DOHH2 (cell line): ENCODE measurements at regions not wholly inside any gene's neighbourhood (a gene's known extent, or its start where the extent isn't known, plus 50 kb on each side); places are given as distances from the start of the nearest gene placed in this dataset.

Source experiments
- H3F3A ChIP-seq: fragments of 200-600 bp; sonication (generic), shearing (Covaris generic); 2 replicates; pipeline ENCODE4 v1.6.0; 2016; ENCODE audit warnings: antibody characterized with exemption, mild to moderate bottlenecking; ENCODE audit not compliant: control insufficient read depth, insufficient read depth
- H3K27ac ChIP-seq: fragments of 200-600 bp; sonication (generic); 2 replicates; pipeline ENCODE4 v1.5.1; 2014; ENCODE audit warnings: low read depth, mild to moderate bottlenecking, low read length, moderate library complexity
- H3K27me3 ChIP-seq: fragments of 200-600 bp; sonication (generic); 2 replicates; pipeline ENCODE4 v1.6.1; 2014; ENCODE audit warnings: mild to moderate bottlenecking, low read length, mixed read lengths; ENCODE audit not compliant: control insufficient read depth
- H3K36me3 ChIP-seq: fragments of 200-600 bp; sonication (generic); 2 replicates; pipeline ENCODE4 v1.6.1; 2014; ENCODE audit warnings: mild to moderate bottlenecking, low read length, moderate library complexity, mixed read lengths; ENCODE audit not compliant: control insufficient read depth
- H3K4me1 ChIP-seq: fragments of 200-600 bp; sonication (generic); 2 replicates; pipeline ENCODE4 v1.6.1; 2014; ENCODE audit warnings: mild to moderate bottlenecking, low read length, mixed read lengths; ENCODE audit not compliant: control insufficient read depth
- H3K4me2 ChIP-seq: fragments of 200-600 bp; sonication (generic); 2 replicates; pipeline ENCODE4 v1.6.0; 2014; ENCODE audit warnings: mild to moderate bottlenecking, low read length, moderate library complexity
- H3K4me3 ChIP-seq: fragments of 200-600 bp; sonication (generic); 2 replicates; pipeline ENCODE4 v1.5.1; 2014; ENCODE audit warnings: mild to moderate bottlenecking, low read length, mixed read lengths
- H3K79me2 ChIP-seq: fragments of 200-600 bp; sonication (generic); 2 replicates; pipeline ENCODE4 v1.6.1; 2014; ENCODE audit warnings: mild to moderate bottlenecking, low read length, mixed read lengths; ENCODE audit not compliant: control insufficient read depth
- H3K9me2 ChIP-seq: fragments of 200-600 bp; sonication (generic); replicated peaks from 2 replicates; pipeline ENCODE4 v1.6.1; 2014; ENCODE audit warnings: mild to moderate bottlenecking, low read length, mixed read lengths; ENCODE audit not compliant: control insufficient read depth
- H3K9me3 ChIP-seq: fragments of 200-600 bp; sonication (generic); 2 replicates; pipeline ENCODE4 v1.6.1; 2014; ENCODE audit warnings: antibody characterized with exemption, low read length, mixed read lengths; ENCODE audit not compliant: control insufficient read depth, insufficient read depth
- H4K20me1 ChIP-seq: fragments of 200-600 bp; sonication (generic); 2 replicates; pipeline ENCODE4 v1.6.0; 2014; ENCODE audit warnings: low read depth, mild to moderate bottlenecking, antibody characterized with exemption, low read length, moderate library complexity; ENCODE audit not compliant: control insufficient read depth, insufficient read depth
- CTCF ChIP-seq: fragments of 200-600 bp; sonication (generic); IDR thresholded peaks from one replicate; pipeline ENCODE4 v1.5.1; 2014; ENCODE audit warnings: antibody characterized with exemption, mild to moderate bottlenecking, low read depth, low read length; ENCODE audit not compliant: poor library complexity, severe bottlenecking
- EZH2phosphoT487 ChIP-seq: fragments of 200-600 bp; sonication (generic); IDR thresholded peaks from 2 replicates; pipeline ENCODE4 v1.6.1; 2017; ENCODE audit warnings: borderline replicate concordance, mild to moderate bottlenecking, antibody characterized with exemption, low read length, moderate library complexity, mixed read lengths

DNA sequence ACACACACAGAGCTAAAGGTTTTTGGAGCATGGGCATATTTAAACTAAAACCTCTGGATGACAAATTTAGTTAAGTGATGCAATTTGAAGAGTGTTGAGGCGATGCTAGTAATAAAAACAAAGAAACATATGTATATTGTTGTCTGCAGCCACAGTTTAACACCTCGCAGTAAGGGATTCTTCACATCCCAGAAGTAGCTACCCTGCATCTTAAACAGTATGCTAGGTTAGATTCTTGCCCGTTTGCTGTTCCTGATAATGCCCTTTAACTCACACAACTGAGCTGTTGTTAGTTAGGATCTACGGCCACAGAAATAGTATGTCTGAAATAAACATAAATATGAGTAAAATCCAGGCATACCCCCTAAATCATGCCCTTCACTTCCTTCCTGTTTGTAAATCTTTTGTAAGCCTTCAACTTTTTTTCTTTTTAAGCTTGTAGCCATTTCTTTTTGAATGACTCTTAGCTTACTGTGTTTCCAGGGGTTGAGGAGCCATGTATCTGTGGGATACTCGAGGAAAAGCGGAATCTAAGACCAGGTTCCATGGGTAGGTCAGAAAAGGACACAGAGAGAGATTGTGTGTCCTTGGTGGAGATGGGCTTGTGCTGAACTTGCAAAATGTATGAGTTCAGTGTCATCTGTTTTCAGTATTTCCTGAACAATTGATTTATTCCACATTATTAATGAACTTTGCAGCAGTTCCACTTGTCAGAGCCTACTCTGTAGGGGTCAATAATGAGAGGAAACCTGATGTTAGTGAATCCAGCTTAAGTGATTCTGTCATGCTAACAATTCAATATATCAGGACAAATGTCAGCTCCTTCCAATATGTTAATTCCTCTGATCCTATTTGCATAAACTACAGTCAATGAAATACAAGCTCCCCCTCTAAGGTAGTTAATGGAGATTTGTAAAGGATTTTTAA, 349.6 kb downstream of the GPAT3 start:
- TF ChIP-seq EZH2phosphoT487 (no peak), CTCF (no peak)
- Histone ChIP-seq H3K36me3 (no peaks in the 10 kb centered on the region), H3K27ac (no peak overlapping the region), H3K4me3 (no peak overlapping the region), H3K9me3 (no peaks in the 10 kb centered on the region), H3F3A (no peaks in the 10 kb centered on the region), H3K4me1 (no peaks in the 10 kb centered on the region), H3K9me2 (no peaks in the 10 kb centered on the region), H4K20me1 (no peaks in the 10 kb centered on the region), H3K4me2 (no peak overlapping the region), H3K79me2 (no peaks in the 10 kb centered on the region), H3K27me3 (no peaks in the 10 kb centered on the region)

- Histone ChIP-seq H3F3A (no peaks in the 10 kb centered on the region), H4K20me1 (no peaks in the 10 kb centered on the region), H3K79me2 (no peaks in the 10 kb centered on the region), H3K4me1 (no peaks in the 10 kb centered on the region), H3K27ac (no peak overlapping the region), H3K36me3 (no peaks in the 10 kb centered on the region), H3K9me3 (no peaks in the 10 kb centered on the region), H3K27me3 (no peaks in the 10 kb centered on the region), H3K4me2 (no peak overlapping the region), H3K4me3 (no peak overlapping the region), H3K9me2 (no peaks in the 10 kb centered on the region)
- TF ChIP-seq CTCF (no peak), EZH2phosphoT487 (no peak)
Measured at GRCh38 chr4:83876047-83876446, 340.1 kb downstream of the GPAT3 start.

DNA sequence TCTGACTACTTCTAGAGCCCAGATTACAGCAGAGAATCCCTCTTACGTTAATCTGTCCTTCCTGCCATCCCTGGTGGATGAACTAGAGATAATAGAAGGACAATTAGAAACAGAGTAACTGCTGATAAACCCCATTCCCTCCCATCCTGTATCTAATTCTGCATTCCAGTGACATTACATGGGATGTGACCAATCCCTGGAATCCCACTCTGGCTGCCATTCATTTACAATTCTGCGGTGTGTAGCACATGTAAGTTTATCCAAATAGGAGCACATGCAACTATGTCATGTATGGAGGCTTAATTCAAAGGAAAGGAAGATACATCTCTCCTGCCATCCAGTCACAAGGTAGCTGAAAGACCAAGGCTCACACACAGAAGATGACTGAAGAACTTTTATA, 339.5 kb downstream of the GPAT3 start:
- Histone ChIP-seq H3K9me2 (no peaks in the 10 kb centered on the region), H3K27me3 (no peaks in the 10 kb centered on the region), H3K9me3 (no peaks in the 10 kb centered on the region), H3K36me3 (no peaks in the 10 kb centered on the region), H3K27ac (no peak overlapping the region), H3K79me2 (no peaks in the 10 kb centered on the region), H3K4me3 (no peak overlapping the region), H3K4me2 (no peak overlapping the region), H3F3A (no peaks in the 10 kb centered on the region), H4K20me1 (no peaks in the 10 kb centered on the region), H3K4me1 (no peaks in the 10 kb centered on the region)
- TF ChIP-seq CTCF (no peak), EZH2phosphoT487 (no peak)
